ENCODE measurements at regions not wholly inside any gene's neighbourhood (a gene's known extent, or its start where the extent isn't known, plus 50 kb on each side); places are given as distances from the start of the nearest gene placed in this dataset.

GRCh38 chr6:93749930-93750329 is 330.6 kb upstream of the EPHA7 start:
- Histone ChIP-seq H3K27ac (ENCODE audit: low read length) (no peak overlapping the region), H2AFZ (ENCODE audit: low read depth, low read length) (no peak overlapping the region), H3K9ac (ENCODE audit: low read length) (no peak overlapping the region), H3K79me2 (replicated peaks; ENCODE audit: insufficient read depth, low read length) (no peaks in the 10 kb centered on the region), H3K4me2 (ENCODE audit: low read length) (no peak overlapping the region), H4K20me1 (ENCODE audit: insufficient read depth) (no peaks in the 10 kb centered on the region), H3K27me3 (ENCODE audit: insufficient read depth, low read depth, low read length) (no peaks in the 10 kb centered on the region), H3K9me3 (ENCODE audit: low read length) (no peaks in the 10 kb centered on the region), H3K4me3 (ENCODE audit: low read length) (no peak overlapping the region), H3K9me2 (ENCODE audit: insufficient read depth, low read length) (no peaks in the 10 kb centered on the region), H3F3A (ENCODE audit: insufficient read depth, low read length, poor library complexity, severe bottlenecking) (no peaks in the 10 kb centered on the region), H3K36me3 (ENCODE audit: insufficient read depth, low read length) (no peaks in the 10 kb centered on the region)
- TF ChIP-seq EP300 (conservative IDR thresholded peaks at IDR 0.05; ENCODE audit: poor library complexity, severe bottlenecking) (no peak), POLR2AphosphoS5 (IDR thresholded peaks at IDR 0.05) (no peak), REST (IDR thresholded peaks at IDR 0.05; ENCODE audit: borderline replicate concordance) (no peak), MXI1 (conservative IDR thresholded peaks at IDR 0.05; ENCODE audit: poor library complexity, severe bottlenecking) (no peak), CTCF (IDR thresholded peaks at IDR 0.05; ENCODE audit: poor library complexity, severe bottlenecking) (no peak), EZH2 (IDR thresholded peaks at IDR 0.05; ENCODE audit: borderline replicate concordance, insufficient read depth, low read length, poor library complexity, severe bottlenecking) (no peak), RAD21 (conservative IDR thresholded peaks at IDR 0.05) (no peak), TAF1 (IDR thresholded peaks at IDR 0.05; ENCODE audit: low read depth) (no peak), SMC3 (conservative IDR thresholded peaks at IDR 0.05; ENCODE audit: poor library complexity) (no peak)

- no peak for TF ChIP-seq REST (IDR thresholded peaks at IDR 0.05; ENCODE audit: borderline replicate concordance)
- no peak for TF ChIP-seq EP300 (conservative IDR thresholded peaks at IDR 0.05; ENCODE audit: poor library complexity, severe bottlenecking)
- TF ChIP-seq CTCF (IDR thresholded peaks at IDR 0.05; ENCODE audit: poor library complexity, severe bottlenecking): no peak
- TF ChIP-seq TAF1 (IDR thresholded peaks at IDR 0.05; ENCODE audit: low read depth): no peak
- TF ChIP-seq MXI1 (conservative IDR thresholded peaks at IDR 0.05; ENCODE audit: poor library complexity, severe bottlenecking): no peak
- no peak for TF ChIP-seq RAD21 (conservative IDR thresholded peaks at IDR 0.05)
- TF ChIP-seq EZH2 (IDR thresholded peaks at IDR 0.05; ENCODE audit: borderline replicate concordance, insufficient read depth, low read length, poor library complexity, severe bottlenecking): no peak
- no peak for TF ChIP-seq POLR2AphosphoS5 (IDR thresholded peaks at IDR 0.05)
- TF ChIP-seq SMC3 (conservative IDR thresholded peaks at IDR 0.05; ENCODE audit: poor library complexity): no peak
- Histone ChIP-seq H3K27ac (ENCODE audit: low read length) (no peak overlapping the region), H3K4me2 (ENCODE audit: low read length) (no peak overlapping the region), H3K9me3 (ENCODE audit: low read length) (no peaks in the 10 kb centered on the region), H3F3A (ENCODE audit: insufficient read depth, low read length, poor library complexity, severe bottlenecking) (no peaks in the 10 kb centered on the region), H3K9ac (ENCODE audit: low read length) (no peak overlapping the region), H3K27me3 (ENCODE audit: insufficient read depth, low read depth, low read length) (no peaks in the 10 kb centered on the region), H3K9me2 (ENCODE audit: insufficient read depth, low read length) (no peaks in the 10 kb centered on the region), H3K4me3 (ENCODE audit: low read length) (no peak overlapping the region), H4K20me1 (ENCODE audit: insufficient read depth) (no peaks in the 10 kb centered on the region), H3K79me2 (replicated peaks; ENCODE audit: insufficient read depth, low read length) (no peaks in the 10 kb centered on the region), H2AFZ (ENCODE audit: low read depth, low read length) (no peak overlapping the region), H3K36me3 (ENCODE audit: insufficient read depth, low read length) (no peaks in the 10 kb centered on the region)
These were observed 329.8 kb upstream of the EPHA7 start for GRCh38 chr6:93749191-93749590.

Measured in neural cell (in vitro differentiated cells).